HS-27A (cell line): ENCODE measurements at regions not wholly inside any gene's neighbourhood (a gene's known extent, or its start where the extent isn't known, plus 50 kb on each side); places are given as distances from the start of the nearest gene placed in this dataset.

ENCODE experiments used
- DNase-seq: peaks from one replicate; pipeline ENCODE4 v3.0.0-alpha.2; 2012; ENCODE audit warnings: low read depth, missing footprints

- peak; percentile 9 for DNase-seq
These were observed 110.2 kb upstream of the SPATA13 start for GRCh38 chr13:24050292-24050711.

GRCh38 chr13:24050796-24051715 lies 109.5 kb upstream of the SPATA13 start:
- no peak for DNase-seq

- DNase-seq, result no peak
These were observed 107.7 kb upstream of the SPATA13 start for GRCh38 chr13:24052547-24053518.

- DNase-seq, result no peak
These were observed 106.8 kb upstream of the SPATA13 start for GRCh38 chr13:24053519-24054251.

- no peak for DNase-seq
These were observed 103.8 kb upstream of the SPATA13 start for GRCh38 chr13:24056616-24057137.

GRCh38 chr13:24060993-24061392 lies 99.5 kb upstream of the SPATA13 start:
- no peak for DNase-seq

- no peak for DNase-seq
These were observed 97.1 kb upstream of the SPATA13 start for GRCh38 chr13:24063281-24063877.

- no peak for DNase-seq
These were observed 96.1 kb upstream of the SPATA13 start for GRCh38 chr13:24064371-24064770.

- no peak for DNase-seq
These were observed 95.3 kb upstream of the SPATA13 start for GRCh38 chr13:24065176-24065575.

GRCh38 chr13:24066405-24067295 lies 93.9 kb upstream of the SPATA13 start:
- no peak for DNase-seq

GRCh38 chr13:24068472-24068871 lies 92.0 kb upstream of the SPATA13 start:
- no peak for DNase-seq

GRCh38 chr13:24071016-24071415 lies 89.5 kb upstream of the SPATA13 start:
- DNase-seq, result no peak

GRCh38 chr13:24071423-24072075 lies 89.0 kb upstream of the SPATA13 start:
- no peak for DNase-seq

- DNase-seq, result no peak
These were observed 86.9 kb upstream of the SPATA13 start for GRCh38 chr13:24073657-24074056.

GRCh38 chr13:24074678-24075077 lies 85.8 kb upstream of the SPATA13 start:
- DNase-seq, result no peak

- no peak for DNase-seq
These were observed 85.2 kb upstream of the SPATA13 start for GRCh38 chr13:24075137-24075975.

GRCh38 chr13:24076109-24076508 lies 84.4 kb upstream of the SPATA13 start:
- DNase-seq, result no peak

- no peak for DNase-seq
These were observed 83.9 kb upstream of the SPATA13 start for GRCh38 chr13:24076636-24077035.

GRCh38 chr13:24080134-24080533 lies 80.4 kb upstream of the SPATA13 start:
- DNase-seq, result no peak
